MM.1S (cell line): ENCODE measurements at regions not wholly inside any gene's neighbourhood (a gene's known extent, or its start where the extent isn't known, plus 50 kb on each side); places are given as distances from the start of the nearest gene placed in this dataset.
"Not testable (repeated sequence)": the region's sequence is repeated elsewhere in the genome, so short reads cannot be mapped to it uniquely, and the experiment has no call there.

Experiments
- DNase-seq: peaks from one replicate; pipeline ENCODE4 v3.0.0-alpha.2; 2015
- H2AFZ ChIP-seq: fragments of 300-600 bp; sonication (generic); 2 replicates; pipeline ENCODE4 v1.6.0; 2016; ENCODE audit warnings: antibody characterized with exemption, low read length
- H3F3A ChIP-seq: fragments of 300-600 bp; sonication (generic); 2 replicates; pipeline ENCODE4 v1.6.1; 2016; ENCODE audit warnings: mild to moderate bottlenecking, antibody characterized with exemption, low read length, moderate library complexity, mixed read lengths; ENCODE audit not compliant: insufficient read depth
- H3K27ac ChIP-seq: fragments of 300-600 bp; sonication (generic); 2 replicates; pipeline ENCODE4 v1.5.1; 2016; ENCODE audit warnings: mild to moderate bottlenecking, low read length
- H3K27me3 ChIP-seq: fragments of 300-600 bp; sonication (generic); replicated peaks from 2 replicates; pipeline ENCODE4 v1.6.0; 2016; ENCODE audit warnings: low read length; ENCODE audit not compliant: insufficient read depth
- H3K36me3 ChIP-seq: fragments of 300-600 bp; sonication (generic); replicated peaks from 2 replicates; pipeline ENCODE4 v1.6.1; 2016; ENCODE audit warnings: mild to moderate bottlenecking, low read length, mixed read lengths; ENCODE audit not compliant: insufficient read depth
- H3K4me1 ChIP-seq: fragments of 300-600 bp; sonication (generic); 2 replicates; pipeline ENCODE4 v1.6.1; 2016; ENCODE audit warnings: low read length, mixed read lengths
- H3K4me2 ChIP-seq: fragments of 300-600 bp; sonication (generic); 2 replicates; pipeline ENCODE4 v1.6.0; 2016; ENCODE audit warnings: low read depth, low read length
- H3K4me3 ChIP-seq: fragments of 300-600 bp; sonication (generic); 2 replicates; pipeline ENCODE4 v1.5.1; 2016; ENCODE audit warnings: low read length, mixed read lengths
- H3K79me2 ChIP-seq: fragments of 300-600 bp; sonication (generic); 2 replicates; pipeline ENCODE4 v1.6.1; 2016; ENCODE audit warnings: mixed run types, low read length, mixed read lengths
- H3K9ac ChIP-seq: fragments of 300-600 bp; sonication (generic); 2 replicates; pipeline ENCODE4 v1.6.1; 2016; ENCODE audit warnings: low read length, mixed read lengths
- H3K9me2 ChIP-seq: fragments of 300-600 bp; sonication (generic); replicated peaks from 2 replicates; pipeline ENCODE4 v1.6.1; 2016; ENCODE audit warnings: mild to moderate bottlenecking, low read length, mixed read lengths; ENCODE audit not compliant: insufficient read depth
- H3K9me3 ChIP-seq: fragments of 300-600 bp; sonication (generic); replicated peaks from 2 replicates; pipeline ENCODE4 v1.6.1; 2016; ENCODE audit warnings: mild to moderate bottlenecking, low read length, mixed read lengths; ENCODE audit not compliant: insufficient read depth
- H4K20me1 ChIP-seq: fragments of 300-600 bp; sonication (generic); 2 replicates; pipeline ENCODE4 v1.6.1; 2016; ENCODE audit warnings: mild to moderate bottlenecking, low read length, moderate library complexity, mixed read lengths; ENCODE audit not compliant: insufficient read depth
- CTCF ChIP-seq: fragments of 300-600 bp; sonication (generic); IDR thresholded peaks from 2 replicates; pipeline ENCODE4 v1.5.1; 2016; ENCODE audit warnings: antibody characterized with exemption, low read length, mixed read lengths
- EZH2 ChIP-seq: fragments of 300-600 bp; sonication (generic); optimal IDR thresholded peaks from 2 replicates; pipeline ENCODE3; 2017; ENCODE audit warnings: low read depth, mild to moderate bottlenecking, antibody characterized with exemption, low read length, mixed read lengths
- EZH2phosphoT487 ChIP-seq: fragments of 300-600 bp; sonication (generic); IDR thresholded peaks from 2 replicates; pipeline ENCODE4 v1.6.1; 2018; ENCODE audit warnings: antibody characterized with exemption, low read length

- DNase-seq: no peak
- TF ChIP-seq CTCF (no peak), EZH2 (no peak), EZH2phosphoT487 (no peak)
- Histone ChIP-seq H3K9ac (no peak overlapping the region), H3K4me1 (no peaks in the 10 kb centered on the region), H3K36me3 (no peaks in the 10 kb centered on the region), H3K9me2 (no peaks in the 10 kb centered on the region), H3K4me3 (no peak overlapping the region), H3F3A (no peaks in the 10 kb centered on the region), H3K27me3 (no peaks in the 10 kb centered on the region), H3K4me2 (no peak overlapping the region), H4K20me1 (no peaks in the 10 kb centered on the region), H3K79me2 (no peaks in the 10 kb centered on the region), H3K27ac (no peak overlapping the region), H2AFZ (no peak overlapping the region), H3K9me3 (no peaks in the 10 kb centered on the region)
Measured at GRCh38 chr7:119945822-119946221, 327.2 kb upstream of the KCND2 start.

- no peaks in the 10 kb centered on the region for H3K79me2 ChIP-seq
- no peaks in the 10 kb centered on the region for H3F3A ChIP-seq
- H3K9ac ChIP-seq: no peak overlapping the region
Measured at GRCh38 chr7:119949053-119949452, 323.9 kb upstream of the KCND2 start.

DNA sequence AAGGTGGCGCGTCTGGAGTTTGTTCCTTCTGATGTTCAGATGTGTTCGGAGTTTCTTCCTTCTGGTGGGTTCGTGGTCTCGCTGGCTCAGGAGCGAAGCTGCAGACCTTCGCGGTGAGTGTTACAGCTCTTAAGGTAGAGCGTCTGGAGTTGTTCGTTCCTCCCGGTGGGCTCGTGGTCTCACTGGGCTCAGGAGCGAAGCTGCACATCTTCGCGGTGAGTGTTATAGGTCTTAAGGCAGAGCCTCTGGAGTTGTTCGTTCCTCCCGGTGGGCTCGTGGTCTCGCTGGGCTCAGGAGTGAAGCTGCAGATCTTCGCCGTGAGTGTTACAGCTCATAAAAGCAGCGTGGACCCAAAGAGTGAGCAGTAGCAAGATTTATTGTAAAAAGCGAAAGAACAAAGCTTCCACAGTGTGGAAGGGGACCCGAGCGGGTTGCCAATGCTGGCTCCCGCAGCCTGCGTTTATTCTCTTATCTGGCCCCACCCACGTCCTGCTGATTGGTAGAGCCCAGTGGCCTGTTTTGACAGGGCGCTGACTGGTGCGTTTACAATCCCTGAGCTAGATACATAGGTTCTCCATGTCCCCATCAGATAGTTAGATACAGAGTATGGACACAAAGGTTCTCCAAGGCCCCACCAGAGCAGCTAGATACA, 322.5 kb upstream of the KCND2 start:
- H3K4me1 ChIP-seq, H3K9me2 ChIP-seq, H3K27me3 ChIP-seq, H4K20me1 ChIP-seq, H3K9ac ChIP-seq, H3K27ac ChIP-seq, H3K4me2 ChIP-seq, DNase-seq, H2AFZ ChIP-seq, H3K9me3 ChIP-seq, H3K36me3 ChIP-seq, H3F3A ChIP-seq, H3K79me2 ChIP-seq, H3K4me3 ChIP-seq: not testable (repeated sequence)

More at GRCh38 chr7:119949053-119949452, 323.9 kb upstream of the KCND2 start:
- Histone ChIP-seq H3K4me1 (no peaks in the 10 kb centered on the region), H3K27me3 (no peaks in the 10 kb centered on the region), H2AFZ (no peak overlapping the region), H3K9me3 (no peaks in the 10 kb centered on the region), H3K4me3 (no peak overlapping the region), H3K36me3 (no peaks in the 10 kb centered on the region), H3K4me2 (no peak overlapping the region), H3K9me2 (no peaks in the 10 kb centered on the region), H4K20me1 (no peaks in the 10 kb centered on the region), H3K27ac (no peak overlapping the region)
- TF ChIP-seq EZH2 (no peak), CTCF (no peak), EZH2phosphoT487 (no peak)
- DNase-seq: no peak

GRCh38 chr7:119951614-119952013, 321.4 kb upstream of the KCND2 start:
- H3K27ac ChIP-seq, H3K9ac ChIP-seq, DNase-seq, H3F3A ChIP-seq, H3K4me2 ChIP-seq, H4K20me1 ChIP-seq, H3K9me3 ChIP-seq, H3K9me2 ChIP-seq, H3K4me1 ChIP-seq, H3K27me3 ChIP-seq, H3K4me3 ChIP-seq, H3K79me2 ChIP-seq, H3K36me3 ChIP-seq, H2AFZ ChIP-seq: not testable (repeated sequence)
